NCI-H446 treated with DMSO at 0.1 percent for 48 hours (cell line): ENCODE measurements at regions not wholly inside any gene's neighbourhood (a gene's known extent, or its start where the extent isn't known, plus 50 kb on each side); places are given as distances from the start of the nearest gene placed in this dataset.
A peak's percentile ranks its signal among the peaks of the same experiment; 100 is the strongest.

Source experiments
- DNase-seq: peaks from one replicate; lab custom pipeline; 2025; lab: John Stamatoyannopoulos, UW

- no peak for DNase-seq
Measured at GRCh38 chr1:163813251-163813650, 491.5 kb downstream of the NUF2 start.

GRCh38 chr1:163820226-163820625, 498.5 kb downstream of the NUF2 start:
- DNase-seq, result peak; percentile 72

- DNase-seq, result peak; percentile 31
Measured at GRCh38 chr1:163820766-163821165, 499.0 kb downstream of the NUF2 start.

- DNase-seq, result no peak
Measured at GRCh38 chr1:163821679-163822078, 499.9 kb downstream of the NUF2 start.

DNA sequence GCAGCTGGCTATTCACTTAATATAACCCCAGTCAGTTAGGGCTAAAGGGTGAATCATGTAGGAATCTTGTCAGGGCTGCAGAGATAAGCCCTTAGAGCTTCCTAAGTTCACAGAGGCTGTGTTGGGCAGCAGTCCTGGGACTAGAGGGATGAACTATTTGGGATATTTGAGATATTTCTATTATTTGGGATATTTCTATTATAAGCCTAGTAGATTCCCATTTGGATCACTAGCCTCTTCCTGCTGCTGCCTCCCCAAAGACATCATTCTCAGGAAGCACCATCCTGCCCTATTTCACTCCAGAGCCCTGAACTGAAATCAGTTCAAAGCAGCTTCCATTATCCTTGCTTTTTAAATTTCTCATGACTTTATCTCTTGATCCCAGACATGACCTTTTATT, 501.3 kb downstream of the NUF2 start:
- DNase-seq, result no peak

DNA sequence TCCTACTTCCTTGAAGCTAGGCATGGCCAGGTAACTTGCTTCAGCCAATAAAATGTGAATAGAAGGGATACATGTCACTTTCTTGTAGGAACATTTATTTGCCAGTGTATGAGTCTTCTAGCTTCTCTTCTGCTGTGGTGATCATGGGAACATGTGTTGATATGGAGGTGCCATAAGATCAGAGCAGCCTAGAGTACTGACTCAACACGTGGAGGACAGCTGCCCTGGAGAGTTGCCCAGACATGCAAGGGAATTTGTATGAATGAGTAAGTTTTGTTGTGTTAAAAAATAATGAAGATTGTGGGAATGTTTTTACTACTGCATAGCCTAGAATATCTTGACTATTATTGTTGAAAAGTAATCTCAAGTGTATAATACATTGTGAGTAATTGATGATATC, 502.3 kb downstream of the NUF2 start:
- peak; percentile 37 for DNase-seq

- no peak for DNase-seq
Measured at GRCh38 chr1:163824490-163824889, 502.7 kb downstream of the NUF2 start.

GRCh38 chr1:163826500-163826899, 504.7 kb downstream of the NUF2 start:
- no peak for DNase-seq

DNA sequence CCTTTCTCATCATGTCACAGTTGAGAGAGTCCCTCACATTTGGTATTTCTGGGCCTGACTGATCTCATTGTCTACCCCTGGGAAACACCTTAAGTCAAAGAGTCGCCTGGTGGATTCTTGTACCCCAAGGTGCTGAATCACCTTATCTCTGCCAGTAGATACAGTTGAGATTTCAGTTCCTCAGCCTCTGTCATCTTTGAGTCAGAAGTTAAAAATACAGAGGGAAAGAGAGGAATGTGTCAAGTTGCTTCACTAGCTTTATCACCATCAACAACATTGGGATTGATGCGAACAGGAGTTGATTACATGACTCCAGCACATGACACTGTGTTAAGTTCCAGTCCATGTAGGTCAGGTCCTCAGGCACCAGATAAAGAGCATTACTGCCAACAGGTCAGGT, 513.0 kb downstream of the NUF2 start:
- no peak for DNase-seq

DNA sequence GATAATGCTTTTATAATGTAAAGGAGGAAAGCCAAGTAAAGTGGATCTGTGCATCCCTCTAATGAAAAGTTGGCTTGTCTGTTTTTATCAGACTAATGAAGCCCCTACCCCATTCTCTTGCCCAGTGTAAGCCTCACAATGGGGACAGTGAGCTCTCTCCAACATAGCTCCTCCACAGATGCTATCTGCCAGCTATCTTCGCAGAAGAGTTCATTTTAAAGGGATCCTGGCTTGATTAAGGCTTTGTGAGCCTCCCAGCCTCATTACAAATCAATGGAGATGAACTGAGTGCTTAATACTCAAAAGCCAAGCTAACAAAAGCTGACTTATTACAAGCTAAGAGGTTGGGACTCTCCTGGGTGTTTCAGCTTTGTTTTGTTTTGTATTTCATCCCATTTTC, 514.7 kb downstream of the NUF2 start:
- no peak for DNase-seq

DNA sequence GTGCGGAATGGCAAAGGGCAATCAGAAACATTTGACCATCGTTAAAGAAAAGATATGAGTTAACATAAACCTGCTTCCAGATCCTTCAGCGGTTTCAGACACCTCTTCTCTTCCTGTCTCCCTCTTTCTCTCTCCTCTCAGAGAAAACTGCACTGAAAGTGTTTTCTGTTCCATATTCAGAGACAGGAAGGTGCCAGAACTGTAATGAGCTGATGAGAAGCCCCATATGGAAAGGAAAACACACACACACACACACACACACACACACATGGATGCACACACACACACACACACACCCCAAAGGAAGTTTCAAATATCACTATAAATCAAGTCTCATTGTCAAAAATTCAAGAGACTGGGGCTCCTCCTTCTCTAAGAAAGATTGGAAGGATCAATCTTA, 515.5 kb downstream of the NUF2 start:
- no peak for DNase-seq

GRCh38 chr1:163842571-163842970, 520.8 kb downstream of the NUF2 start:
- DNase-seq, result no peak

DNA sequence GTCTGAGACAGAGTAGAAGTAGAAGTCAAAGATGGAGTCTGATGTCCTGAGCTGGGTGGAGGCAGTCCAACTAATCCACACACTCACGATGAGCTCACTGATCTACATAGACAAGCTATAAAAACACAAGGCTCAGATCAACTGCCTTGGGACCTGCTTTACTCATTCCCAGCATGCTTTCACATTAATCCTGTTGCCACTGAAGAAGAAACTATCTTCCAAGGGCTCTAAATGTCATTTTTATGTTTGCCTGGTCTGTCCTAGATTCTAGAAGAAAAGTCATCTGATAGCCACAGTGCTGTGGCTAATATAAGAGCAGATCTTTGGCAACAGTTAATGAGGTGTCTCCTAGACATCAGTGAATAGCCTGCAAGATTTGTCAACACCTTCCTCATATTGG, 522.7 kb downstream of the NUF2 start:
- no peak for DNase-seq

DNA sequence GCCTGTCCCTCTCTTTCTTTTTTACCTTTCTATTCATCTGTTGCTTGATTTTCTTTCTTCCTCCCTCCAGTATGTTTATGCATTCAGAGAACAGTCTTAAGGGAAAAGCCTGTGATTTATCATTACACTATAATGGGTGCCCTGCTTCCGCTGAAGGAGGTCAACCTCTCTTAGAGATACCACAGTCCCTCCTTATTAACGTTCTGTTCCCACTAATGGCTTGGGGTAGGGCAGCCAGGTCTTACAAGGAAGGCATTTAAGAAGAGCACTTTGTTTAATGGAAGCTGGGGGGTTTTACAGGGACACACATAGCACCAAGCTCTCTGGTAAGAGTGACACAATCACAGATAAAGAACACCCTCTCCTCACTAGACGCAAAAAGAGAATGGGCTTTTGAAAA, 523.5 kb downstream of the NUF2 start:
- no peak for DNase-seq

- peak; percentile 60 for DNase-seq
Measured at GRCh38 chr1:163863731-163864130, 542.0 kb downstream of the NUF2 start.

- no peak for DNase-seq
Measured at GRCh38 chr1:163864207-163864606, 542.5 kb downstream of the NUF2 start.

DNA sequence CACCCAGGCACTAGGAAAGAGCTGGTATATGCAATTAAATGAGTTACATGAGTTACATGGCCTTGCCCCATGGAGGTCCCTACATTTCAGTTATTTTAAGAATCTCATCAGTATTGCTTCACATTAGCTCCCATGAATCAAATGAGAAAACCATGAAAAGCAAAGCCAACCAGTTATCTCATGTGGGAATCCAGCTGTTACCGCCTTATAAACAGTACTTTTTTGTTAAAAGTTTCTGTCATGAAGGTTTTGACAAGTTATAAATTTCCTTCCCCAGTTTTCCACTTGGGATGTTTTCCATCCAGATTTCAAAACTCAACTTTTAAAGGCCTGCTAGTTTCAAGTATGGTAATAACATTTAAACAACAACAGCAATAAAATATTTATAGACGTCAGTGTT, 544.8 kb downstream of the NUF2 start:
- no peak for DNase-seq

DNA sequence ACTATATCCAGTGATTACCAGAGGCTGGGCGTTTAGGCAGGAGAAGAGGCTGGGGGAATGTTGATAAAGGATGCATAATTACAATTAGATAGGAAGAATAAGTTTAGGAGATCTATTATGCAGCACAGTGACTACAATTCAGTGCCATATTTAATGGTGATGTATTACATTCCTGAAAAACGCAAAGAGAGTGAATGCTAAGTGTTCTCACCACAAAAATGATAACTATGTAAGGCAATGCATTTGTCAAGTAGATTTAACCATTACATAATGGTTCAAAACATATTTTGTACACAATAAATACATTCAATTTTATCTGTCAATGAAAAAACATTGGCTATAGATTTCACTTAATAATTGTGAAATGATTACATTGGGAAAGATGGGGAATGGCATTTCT, 548.9 kb downstream of the NUF2 start:
- no peak for DNase-seq

- no peak for DNase-seq
Measured at GRCh38 chr1:163872067-163872466, 550.3 kb downstream of the NUF2 start.

GRCh38 chr1:163874070-163874469, 552.3 kb downstream of the NUF2 start:
- DNase-seq, result no peak

DNA sequence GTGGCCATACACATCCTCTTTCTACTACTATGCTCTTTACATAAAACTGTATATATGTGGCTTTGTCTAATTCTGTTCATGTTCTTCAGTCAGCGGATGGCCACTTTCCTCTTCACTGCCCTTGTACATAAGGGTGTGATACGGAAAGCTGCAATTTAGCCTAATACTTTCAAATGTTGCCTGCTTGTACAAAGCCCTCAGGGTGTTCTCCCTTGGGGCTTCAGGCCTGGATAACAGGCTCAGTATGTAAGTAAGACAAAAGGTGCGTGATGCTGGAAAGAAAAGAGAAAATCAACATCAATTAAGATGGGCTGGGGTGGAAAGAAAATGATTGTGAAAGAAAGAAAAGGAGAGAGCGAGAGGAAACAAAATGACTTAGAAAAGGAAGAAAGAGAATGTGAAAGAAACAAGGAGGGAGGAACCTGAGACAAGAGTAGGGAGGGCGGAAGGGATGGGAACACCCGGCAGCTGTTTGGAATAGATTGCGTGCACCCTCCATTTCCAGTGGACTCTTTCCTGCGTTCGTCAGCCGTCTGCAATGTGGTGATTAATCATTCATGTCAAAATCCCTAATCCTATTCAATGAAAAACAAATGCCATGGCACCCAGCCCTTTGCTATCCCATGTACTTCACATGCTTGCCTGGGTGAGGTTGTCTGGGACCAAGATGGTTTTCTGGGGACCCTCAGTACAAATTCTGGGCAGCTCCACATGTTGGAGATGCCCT, 553.6 kb downstream of the NUF2 start:
- DNase-seq, result no peak

DNA sequence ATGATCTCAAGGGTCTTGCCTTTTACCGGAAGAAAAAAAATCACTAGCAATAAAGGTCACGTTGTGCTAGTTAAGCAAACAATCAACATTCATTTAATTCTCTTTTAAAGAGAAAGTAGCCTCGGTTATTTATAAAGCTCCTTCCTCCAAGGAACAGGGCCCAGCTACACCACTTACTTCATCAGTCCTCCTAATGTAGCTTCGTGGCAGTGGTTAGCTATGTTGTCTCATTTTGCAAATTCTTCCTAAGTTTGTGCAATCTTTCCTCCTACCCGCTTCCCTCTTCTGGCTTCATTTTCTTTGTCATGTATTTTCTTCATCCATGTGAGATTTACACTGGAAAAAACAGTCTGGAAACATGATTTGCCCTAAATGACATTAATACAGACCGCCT, 554.2 kb downstream of the NUF2 start:
- no peak for DNase-seq

DNA sequence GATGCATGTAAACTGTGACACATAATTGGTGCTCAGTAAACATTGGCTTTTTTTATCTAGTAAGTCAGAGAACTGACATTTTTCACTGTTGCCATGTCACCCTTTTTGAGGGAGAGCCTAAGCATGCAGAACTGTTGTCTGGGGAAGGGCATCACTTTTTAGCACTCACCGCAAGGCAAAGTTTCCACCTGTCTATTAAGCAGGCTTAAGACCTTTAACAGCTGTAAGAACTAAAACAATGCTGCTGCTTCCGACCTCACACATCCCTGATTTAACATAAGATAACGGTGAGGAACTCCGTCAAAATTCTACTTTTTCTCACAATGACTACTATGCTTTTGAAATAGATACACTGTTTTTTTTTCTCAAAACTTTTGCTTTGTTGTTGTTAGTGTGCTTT, 554.8 kb downstream of the NUF2 start:
- DNase-seq, result no peak

GRCh38 chr1:163877016-163877415, 555.3 kb downstream of the NUF2 start:
- no peak for DNase-seq

DNA sequence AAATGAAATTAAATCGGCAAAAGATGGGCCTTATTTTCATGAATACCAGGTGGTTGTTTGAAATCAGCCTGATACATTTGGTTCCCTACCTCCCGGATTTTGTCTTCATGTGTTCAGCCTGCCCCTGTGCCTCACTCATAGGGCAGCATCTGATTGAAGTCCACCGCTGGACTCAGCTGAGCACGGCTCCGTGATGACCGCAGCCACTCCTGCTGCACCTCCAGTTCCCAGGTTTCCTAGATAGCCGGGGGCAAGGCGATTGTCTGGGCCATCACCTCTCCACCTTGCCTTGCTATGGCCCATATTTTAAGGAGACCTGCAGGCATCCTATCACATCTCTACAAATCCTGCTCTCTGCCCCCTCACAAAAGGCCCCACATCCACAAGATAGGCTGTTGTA, 563.8 kb downstream of the NUF2 start:
- no peak for DNase-seq
